ENCODE measurements at regions not wholly inside any gene's neighbourhood (a gene's known extent, or its start where the extent isn't known, plus 50 kb on each side); places are given as distances from the start of the nearest gene placed in this dataset.

DNA sequence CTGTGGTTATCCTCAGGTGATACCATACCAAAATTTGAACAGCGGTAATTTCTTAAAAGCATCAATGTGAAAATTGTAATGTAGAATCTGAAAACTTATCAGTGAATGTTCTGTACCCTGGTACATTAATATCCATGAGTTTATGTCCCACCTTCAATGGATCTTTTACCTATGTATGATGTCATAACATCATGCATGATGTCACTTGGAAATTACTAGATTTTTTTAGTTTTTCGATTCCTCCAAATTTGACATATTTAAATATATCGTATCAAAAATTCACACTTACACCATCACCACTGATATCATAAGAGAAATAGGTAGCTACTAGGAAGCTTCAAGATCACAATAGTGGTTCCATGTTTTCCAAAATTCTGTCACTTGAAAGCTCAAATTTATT, 95.0 kb upstream of the AKR1E2 start:
- no peak for DNase-seq

DNA sequence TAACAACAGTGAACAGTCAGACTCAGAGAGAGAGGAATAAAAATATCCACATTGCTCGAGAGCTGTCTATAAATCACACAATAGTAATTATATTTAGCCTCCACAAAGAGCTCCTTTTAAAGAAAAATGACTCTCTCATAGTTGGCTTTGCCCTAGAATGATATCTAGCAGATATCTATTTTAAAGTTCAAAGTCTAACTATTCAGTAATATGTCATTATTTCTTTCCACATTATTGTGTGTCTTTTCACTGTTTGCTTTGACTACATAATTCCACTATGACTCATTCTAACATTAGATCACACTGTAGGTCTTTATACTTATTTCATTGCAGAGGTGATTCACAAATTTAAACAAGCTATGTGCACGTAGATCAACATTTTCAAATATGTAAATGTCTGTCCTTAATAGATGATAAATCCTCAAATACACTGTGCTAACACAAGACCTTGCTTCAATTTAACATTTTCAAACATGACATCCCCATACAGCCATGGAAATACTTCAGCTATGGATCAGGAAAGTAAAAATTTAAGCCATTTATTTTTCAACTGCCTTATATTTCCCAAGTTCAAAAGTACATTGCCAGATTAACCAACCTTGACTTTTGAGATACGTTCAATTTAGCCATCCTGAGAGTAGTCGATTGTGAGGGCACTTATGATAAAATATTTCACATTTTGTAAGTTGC, 99.9 kb upstream of the AKR1E2 start:
- no peak for DNase-seq

DNA sequence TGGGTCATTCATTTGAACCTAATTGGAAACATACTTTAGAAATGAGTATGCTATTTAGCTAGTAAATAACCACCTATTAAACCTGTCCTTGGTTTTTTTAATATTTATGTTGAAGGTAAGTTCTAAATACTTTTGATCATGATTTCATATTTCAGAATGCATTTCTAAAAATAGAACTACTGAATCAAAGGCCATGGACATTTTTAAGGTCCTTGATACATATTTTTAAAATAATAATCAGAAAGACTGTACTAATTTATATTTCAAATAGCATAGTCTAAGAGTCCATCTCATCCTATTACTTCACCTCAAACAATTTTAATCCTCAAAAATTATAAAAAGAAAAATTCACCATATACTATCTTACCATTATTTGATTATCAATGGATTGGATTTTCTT, 102.1 kb upstream of the AKR1E2 start:
- DNase-seq: no peak

DNA sequence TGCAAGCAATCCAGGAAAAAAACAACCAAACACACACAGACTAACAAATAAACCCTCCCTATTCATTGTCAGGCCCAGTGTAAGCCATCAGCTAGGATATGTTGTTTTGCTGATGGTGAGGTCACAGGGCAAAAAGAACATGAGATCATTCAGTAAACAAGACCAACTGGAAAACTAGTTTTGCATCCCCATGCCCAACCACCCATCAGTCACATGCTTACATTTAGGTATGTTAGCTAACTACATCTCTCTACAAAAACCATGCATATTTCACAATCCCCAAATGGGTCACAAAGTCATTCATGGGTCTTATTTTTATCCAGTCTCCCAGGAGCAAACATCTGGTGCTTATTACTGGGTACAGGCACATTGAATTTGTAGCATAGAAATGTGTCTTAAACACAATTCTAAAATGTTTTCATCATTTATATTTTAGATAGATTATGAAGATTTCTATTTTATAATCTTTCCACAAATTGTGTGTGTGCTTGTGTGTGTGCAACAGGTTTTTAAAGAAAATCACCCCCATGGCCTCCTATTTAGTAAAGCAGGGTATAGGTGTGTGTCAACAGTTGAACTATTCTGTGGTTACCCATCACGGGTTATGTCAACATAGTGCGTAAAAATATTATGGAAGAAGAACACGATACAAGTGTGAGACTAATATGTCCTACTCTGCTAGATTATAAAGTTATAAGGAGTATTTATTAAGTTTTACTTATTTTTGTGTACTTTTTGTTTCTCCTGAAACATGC, 103.8 kb upstream of the AKR1E2 start:
- DNase-seq: no peak

DNA sequence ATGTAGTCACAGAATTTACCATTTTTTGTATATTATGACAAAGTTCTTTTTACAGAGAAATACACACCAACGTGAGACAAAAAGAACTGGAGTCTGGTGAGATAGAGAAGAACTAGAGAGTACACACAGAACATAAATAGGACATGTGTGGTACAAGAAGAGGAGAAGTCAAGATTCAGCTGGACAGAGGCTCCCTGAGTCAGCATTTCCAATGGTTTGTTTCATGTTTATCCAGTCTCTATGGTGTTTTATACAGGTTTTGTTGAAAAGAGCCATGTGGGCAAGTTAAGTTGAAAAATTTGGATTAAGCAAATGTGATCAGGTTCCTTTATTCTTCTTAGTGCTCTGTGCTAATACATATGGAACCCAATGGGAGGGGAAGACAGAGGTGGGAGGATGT, 105.5 kb upstream of the AKR1E2 start:
- no peak for DNase-seq

DNA sequence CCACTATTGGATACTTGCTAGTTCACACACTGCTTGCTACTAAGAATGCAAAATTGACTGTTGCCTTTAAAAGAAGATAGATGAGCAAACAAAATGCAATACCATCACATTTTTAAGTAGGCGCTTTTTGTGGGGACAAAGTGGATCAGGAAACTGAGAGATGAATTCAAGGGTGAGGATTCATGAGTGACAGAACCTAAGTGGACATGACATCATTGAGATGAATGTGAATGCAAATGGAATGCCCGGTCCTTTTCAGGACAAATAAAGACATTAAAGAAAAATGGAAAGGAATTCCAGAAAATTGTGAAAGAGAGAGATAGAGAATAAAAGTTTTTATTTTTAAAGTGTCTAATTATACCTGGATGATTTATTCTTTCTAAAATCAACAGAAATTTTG, 106.3 kb upstream of the AKR1E2 start:
- DNase-seq: no peak

DNA sequence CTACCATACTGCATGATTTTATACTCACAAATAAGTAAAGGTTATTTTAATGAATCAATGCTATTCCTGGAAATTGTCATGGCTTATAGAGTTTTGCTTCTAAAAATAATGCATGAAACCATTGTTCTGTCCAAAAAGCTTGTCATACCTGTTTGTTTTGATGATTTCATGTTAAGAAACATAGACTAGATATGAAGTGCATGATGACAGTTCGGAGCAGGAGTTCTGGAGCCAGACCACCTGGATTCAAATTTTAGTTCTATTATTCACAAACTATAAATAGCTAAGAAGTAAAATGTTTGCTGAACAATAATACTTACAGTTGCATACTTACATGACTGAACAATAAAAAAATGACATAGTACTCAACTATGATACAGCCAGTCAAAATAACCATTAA, 107.0 kb upstream of the AKR1E2 start:
- DNase-seq: no peak

DNA sequence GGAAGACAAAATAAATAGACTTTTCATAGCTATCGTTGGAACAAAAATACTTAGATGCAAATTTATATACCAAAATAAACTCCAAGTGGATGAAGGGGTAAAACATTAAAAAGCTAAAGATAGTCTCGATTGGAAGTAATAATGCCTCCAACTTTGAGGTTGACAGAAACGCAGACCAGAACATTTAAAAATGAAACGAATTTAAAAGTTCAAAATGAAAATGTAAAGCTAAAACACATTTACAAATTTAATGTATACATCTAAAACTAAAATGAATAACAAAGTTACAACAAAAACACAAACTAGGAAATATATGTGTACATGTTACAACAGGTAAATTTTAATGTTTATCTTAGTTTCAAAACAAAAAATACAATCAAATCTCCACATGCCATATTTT, 107.5 kb upstream of the AKR1E2 start:
- no peak for DNase-seq

DNA sequence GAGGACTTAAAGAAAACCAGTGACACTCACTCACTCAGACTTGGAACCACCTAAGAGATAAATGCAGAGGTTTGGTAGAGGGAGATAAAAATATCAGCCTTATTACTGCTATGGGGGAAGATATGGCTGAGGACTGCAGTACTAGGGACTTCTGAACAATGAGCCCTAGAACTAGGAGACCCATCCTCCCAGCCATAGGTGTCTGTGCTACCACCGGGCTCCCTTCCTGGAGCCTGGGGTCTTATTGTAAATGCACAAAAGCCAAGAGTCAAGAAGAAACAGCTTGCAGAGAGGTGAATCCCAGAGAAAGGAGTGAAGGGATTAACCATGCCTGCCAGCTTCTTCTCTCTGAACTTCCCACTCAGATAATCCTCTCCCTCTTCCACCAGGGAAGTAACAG, 108.3 kb upstream of the AKR1E2 start:
- no peak for DNase-seq

DNA sequence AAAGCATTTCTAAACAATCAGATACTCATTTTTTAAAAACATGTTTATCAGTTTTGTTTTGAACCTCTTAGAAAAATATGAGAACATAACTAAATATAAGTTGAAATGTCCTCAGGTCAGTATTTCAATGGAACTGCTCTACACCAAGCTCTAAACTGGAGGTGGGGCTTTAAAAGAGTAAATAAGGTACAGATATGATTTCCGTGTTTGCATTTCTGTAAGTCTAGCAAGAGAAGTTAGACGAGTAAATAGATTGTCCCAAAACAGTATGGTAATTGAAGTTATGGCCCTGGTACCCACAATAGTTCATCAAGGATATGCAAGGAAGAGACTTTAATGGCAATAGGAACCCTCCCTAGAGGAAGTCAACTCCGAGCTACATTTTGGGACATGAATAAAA, 115.1 kb upstream of the AKR1E2 start:
- DNase-seq: no peak

DNA sequence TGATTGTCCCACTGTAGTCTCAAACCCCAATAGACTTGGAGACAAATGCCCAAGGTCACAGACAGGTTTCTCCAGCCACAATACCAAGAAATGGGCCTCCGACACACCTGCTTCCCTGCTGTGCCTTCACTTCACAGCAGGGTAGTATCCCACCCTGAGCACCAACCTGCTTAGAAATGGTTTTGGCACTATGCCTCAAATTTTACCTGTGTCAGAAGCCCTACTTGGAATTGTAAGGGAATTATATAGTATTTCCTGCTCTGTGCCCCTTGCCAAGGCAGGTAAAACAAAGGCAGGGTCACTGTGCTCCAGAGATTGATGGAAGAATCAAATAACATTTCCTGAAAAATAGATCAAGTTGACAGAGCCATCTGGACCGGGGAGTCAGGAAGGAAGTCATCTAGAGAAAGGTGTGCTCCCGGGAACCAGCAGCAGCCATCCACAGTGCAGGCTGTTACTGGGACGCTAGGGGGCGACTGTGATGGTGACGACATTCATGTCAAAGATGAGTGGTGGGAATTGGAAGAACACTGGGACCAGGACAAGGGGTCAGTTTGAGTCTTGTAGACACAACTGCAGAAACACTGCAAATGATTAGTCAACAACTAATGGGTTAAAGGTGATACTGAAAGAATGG, 117.8 kb upstream of the AKR1E2 start:
- no peak for DNase-seq

DNA sequence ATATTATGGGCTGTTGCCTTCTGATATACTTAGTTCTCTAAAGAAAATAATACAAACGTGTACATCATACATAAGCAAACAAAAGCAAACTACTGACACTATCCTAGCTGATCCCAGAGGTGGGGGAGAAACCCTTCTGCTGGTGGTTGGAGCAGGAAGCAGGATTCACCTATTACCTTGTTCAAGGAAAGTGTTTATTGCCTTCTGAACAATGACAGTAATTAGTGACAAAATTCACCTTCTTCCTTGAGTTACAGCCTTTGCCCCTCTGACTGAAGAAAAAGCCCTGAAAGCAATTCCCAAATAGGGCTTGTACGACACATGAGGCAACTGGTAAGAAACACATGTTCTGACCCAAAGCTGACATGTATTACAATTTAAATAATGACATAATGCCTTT, 118.8 kb upstream of the AKR1E2 start:
- DNase-seq: no peak

DNA sequence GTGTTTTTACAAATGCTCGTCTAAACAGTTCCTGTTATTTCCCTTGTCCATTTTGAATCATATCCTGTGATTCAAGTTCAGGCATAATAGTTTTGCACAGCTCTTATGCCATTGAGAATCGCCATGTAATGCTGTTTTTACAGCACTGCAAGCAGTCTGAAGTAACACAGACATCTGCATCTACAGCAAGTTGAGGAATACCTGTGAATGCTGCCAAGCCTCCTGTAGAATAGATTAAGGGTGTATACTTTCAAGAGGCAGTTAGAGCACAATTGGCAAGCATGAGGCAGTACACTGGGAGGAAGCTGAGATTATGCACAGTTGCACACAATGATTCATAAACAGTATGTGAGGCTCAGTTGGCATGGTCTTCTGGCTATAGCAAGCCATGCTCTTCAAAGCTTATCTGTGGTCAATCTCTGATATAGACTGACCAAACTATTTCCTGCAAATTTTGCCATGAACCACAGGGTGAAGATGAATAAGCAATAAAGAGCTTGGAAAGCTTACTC, 121.9 kb upstream of the AKR1E2 start:
- no peak for DNase-seq

DNA sequence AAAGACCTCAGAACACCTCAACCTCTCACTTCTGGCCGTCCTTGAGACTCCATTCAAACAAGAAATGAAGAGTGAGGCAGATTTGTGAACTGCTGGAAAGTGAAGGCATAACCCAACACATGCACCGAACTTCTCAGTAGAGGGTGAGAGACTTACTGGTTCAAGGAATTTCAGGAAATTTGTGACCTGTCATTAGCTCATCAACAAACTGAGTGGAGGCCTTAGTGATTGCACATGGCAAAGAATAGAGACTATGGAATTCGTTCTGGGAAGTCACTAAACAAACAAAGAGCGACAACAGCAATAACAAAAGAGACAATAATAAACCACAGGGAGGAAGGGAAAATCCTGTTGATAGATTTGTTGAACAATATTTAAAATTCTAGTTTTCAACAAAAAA, 125.0 kb upstream of the AKR1E2 start:
- no peak for DNase-seq

DNA sequence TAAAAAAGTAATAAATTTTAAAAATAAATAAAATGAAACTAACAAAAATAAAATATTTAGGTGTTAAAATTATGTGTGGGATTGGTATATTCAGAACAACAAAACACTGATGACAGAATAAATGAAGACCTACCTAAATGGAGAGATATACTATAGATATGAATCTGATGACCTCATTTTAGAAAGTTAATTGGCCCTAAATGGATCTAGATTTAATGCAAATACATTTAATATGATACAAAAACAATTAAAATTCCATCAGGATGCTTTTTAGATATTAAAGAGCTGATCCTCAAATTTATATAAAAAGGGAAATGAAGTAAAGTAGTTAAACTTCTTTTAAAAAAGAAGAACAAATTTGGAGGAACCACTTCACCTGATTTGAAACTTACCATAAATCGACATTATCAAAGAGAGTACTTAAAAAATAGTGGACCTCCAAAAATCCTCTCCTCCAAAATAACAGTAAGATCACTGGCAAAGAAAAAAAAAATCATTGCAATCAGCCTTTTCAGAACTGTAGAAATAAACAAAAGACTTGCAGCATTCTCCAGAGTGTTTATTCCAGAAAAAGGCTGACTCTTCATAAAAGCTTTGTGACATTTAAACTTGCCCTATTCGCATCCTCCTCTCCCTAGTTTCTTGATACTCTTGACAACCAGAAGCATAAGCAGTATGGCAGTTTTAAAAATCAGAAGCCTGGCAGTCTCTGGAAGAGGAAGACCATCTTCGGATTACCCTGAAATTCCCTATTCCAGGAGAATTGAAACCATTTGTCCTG, 125.9 kb upstream of the AKR1E2 start:
- DNase-seq: no peak

DNA sequence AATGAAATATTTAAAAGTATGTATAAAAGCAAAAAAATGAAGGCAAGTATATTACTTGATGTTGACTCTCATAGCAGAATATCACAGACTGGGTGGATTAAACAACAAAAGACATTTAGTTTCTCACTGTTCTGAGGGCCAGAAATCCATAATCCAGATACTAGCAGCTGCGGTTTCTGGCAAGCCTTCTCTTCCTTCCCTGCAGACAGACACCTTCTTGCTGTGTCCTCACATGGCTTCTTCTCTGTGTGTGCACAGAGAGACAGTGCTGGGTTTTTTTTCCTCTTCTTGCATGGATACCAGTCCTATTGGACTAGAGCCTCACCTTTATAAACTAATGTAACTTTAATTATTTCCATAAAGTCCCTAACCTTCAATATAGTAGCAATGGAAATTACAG, 127.9 kb upstream of the AKR1E2 start:
- DNase-seq: no peak

DNA sequence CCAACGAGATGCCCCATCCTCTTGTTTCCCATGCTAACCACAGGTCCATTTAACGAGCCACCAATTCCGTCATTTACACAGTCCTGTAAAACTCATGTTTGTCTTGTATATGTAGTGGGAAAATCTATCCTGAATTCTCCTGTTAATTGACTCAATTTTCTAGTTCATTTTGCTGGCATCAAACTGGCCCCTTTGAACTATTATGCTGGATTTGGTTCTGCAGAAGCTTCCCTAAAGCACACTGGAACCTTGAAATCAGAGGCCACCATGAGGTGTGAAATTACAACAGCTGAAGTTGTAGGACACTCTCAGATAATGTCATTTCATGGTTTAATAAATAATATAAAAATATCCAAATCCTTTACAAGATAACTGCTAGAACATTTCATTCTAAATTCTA, 129.8 kb upstream of the AKR1E2 start:
- DNase-seq: no peak

DNA sequence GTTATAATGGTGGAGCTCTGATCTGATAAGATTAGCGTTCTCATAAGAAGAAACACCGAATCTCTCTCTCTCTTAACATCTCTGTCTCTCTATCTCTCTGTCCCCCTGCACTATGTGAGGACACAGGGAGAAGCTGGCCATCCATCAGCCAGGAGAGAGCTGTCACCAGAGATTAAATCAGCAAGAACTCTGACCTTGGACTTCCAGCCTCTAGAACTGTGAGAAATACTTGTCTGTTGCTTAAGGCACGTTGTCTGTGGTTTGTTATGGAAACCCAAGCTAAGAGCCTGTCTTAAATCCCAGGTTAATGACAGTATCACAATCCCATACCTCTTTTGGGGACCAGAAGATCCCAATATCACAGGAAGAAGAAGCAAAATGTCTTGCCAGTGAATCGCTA, 132.0 kb upstream of the AKR1E2 start:
- DNase-seq: no peak

DNA sequence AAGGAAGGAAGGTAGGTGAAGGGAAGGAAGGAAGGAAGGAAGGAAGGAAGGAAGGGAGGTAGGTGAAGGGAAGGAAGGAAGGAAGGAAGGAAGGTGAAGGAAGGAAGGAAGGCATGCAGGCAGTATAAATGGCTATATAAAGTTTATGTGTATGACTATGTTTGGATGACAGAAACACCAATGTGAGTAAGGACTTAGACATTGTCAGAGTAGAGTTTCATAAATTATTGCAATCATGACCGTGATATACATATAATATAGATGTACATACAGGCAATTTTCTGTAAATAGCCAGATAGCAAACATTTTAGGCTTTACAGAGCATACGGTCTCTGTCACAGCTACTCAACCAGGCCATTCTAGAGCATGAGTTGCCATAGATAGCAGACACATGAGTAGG, 133.8 kb upstream of the AKR1E2 start:
- DNase-seq: no peak

DNA sequence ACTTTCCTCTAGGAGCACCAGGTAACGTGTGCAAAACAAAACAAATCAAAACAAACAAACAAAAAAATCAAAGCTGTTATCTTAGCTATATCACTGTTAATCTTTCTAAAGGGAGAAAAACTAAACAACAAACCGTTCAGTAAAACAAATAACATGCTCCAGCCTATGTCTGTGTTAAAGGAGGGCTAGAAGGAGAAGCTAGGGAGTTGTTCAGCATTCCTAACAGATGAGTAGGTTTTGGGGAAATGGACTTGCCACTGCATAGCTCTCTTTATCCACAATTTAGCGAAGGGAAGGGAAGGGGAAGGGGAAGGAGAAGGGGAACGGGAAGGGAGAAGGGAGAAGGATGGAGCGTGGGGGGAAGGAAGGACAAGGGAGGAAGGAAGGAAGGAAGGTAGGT, 134.2 kb upstream of the AKR1E2 start:
- DNase-seq: no peak

DNA sequence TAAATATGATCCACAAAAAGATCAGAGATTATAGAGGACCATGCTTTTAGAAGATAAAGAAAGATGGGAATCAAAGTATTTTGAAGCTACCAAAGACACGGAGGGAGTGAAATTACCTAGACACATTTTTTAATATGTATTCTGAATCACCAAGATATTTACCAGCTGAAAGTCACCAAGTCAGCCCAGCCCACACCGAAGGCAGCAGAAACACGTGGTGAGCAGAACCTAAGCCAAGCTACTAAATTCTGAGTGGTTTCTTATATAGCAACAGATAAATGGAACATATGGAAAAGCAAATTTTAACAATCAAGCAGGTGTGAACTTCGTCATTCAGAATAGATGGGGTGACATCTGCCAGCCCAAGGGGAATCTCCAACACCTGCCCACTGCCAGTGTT, 134.7 kb upstream of the AKR1E2 start:
- DNase-seq: no peak

DNA sequence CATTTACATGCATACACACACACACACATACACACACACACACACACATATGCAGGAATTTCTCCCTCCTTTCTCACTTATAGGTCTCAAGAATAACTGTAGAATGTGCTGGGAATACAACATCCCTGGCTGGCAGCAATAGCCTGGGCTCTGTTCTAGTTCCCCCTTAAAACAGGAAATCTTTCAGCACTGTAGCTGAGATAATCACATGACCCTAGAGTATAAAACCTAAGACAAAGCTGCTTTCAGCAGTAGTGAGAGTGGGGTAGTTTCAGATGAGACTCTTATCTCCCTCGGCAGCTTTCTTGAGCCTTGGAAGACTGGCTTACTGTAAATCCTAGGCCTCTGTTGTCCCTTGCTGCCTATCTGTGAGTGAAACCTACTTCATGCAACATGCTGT, 137.4 kb upstream of the AKR1E2 start:
- DNase-seq: no peak

DNA sequence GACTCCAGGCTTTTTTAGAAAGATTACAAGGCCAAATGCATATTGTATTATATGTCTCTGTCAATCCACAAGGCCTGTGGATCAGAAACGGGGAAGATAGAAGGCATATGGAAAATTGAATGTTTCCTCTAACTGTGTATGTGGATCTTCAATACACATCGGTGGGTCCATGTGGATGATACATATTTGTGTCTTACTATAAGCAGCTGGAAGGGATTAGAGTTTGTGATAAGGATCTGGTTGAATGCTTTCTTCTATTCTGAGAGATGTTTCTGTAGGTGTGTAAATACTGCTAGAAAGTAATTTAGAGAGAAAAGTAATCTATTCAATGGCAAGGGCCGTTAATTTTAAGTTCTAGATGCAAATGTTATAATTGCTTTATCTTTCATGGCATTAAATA, 137.8 kb upstream of the AKR1E2 start:
- no peak for DNase-seq

Data from right kidney (tissue), 1 donor.